ENCODE measurements at regions not wholly inside any gene's neighbourhood (a gene's known extent, or its start where the extent isn't known, plus 50 kb on each side); places are given as distances from the start of the nearest gene placed in this dataset.

DNA sequence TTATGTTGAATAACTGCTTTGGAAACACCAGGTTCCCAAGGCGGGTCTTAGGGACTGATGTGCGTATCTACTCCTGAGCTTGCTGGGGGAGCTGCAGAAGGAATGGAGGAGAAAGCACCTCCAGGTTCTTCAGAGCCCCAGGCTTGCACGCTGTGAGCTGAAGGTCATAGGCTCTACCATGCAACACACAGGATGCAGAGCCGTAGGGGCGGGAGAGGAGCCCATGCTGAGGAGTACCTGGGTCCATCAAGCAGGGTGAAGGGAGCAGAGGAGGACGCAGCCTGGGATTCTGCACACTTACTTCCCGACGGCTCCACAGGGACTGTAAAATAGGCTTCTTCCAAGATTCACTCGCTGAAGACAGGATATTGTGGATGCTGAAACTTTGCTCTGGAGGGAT is 426.5 kb upstream of the FRG1 start:
- Histone ChIP-seq H3K27ac (no peak overlapping the region), H3K4me1 (no peaks in the 10 kb centered on the region), H3K4me3 (no peak overlapping the region), H3K27me3 (no peaks in the 10 kb centered on the region), H3K9me3 (no peaks in the 10 kb centered on the region), H3K36me3 (no peaks in the 10 kb centered on the region)
- intact Hi-C loops (cut with DNase I; ENCODE audit: low total_unique reads) = no loop called here
- TF ChIP-seq, protein P1, sequence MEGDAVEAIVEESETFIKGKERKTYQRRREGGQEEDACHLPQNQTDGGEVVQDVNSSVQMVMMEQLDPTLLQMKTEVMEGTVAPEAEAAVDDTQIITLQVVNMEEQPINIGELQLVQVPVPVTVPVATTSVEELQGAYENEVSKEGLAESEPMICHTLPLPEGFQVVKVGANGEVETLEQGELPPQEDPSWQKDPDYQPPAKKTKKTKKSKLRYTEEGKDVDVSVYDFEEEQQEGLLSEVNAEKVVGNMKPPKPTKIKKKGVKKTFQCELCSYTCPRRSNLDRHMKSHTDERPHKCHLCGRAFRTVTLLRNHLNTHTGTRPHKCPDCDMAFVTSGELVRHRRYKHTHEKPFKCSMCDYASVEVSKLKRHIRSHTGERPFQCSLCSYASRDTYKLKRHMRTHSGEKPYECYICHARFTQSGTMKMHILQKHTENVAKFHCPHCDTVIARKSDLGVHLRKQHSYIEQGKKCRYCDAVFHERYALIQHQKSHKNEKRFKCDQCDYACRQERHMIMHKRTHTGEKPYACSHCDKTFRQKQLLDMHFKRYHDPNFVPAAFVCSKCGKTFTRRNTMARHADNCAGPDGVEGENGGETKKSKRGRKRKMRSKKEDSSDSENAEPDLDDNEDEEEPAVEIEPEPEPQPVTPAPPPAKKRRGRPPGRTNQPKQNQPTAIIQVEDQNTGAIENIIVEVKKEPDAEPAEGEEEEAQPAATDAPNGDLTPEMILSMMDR (IDR thresholded peaks at IDR 0.05) = no peak
- no peak for TF ChIP-seq POLR2A (IDR thresholded peaks at IDR 0.05)
- no peak for DNase-seq

DNA sequence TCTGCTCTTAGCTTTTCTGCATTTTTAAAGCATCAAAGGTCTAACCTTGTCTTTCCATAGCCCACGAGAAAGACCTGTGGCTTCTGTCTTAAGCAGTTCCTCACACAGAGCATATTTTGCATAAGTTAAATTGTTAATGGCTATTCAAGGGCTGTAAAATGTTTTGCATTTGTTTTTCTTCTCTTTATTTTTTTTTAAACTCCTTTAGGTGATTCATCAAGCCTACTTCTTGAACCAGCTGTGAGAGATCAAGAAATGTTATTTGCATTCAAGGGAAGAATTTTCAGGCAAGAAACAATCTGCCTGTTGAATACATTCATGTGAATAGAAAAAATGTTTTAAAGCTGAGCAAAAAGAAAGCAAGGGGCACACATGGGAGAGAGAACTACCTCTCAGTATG is 423.8 kb upstream of the FRG1 start:
- no peaks in the 10 kb centered on the region for H3K9me3 ChIP-seq
- H3K27me3 ChIP-seq = no peaks in the 10 kb centered on the region
- no peaks in the 10 kb centered on the region for H3K4me1 ChIP-seq
- H3K4me3 ChIP-seq = no peak overlapping the region
- intact Hi-C loops (cut with DNase I; ENCODE audit: low total_unique reads) = no loop called here
- TF ChIP-seq, protein P1 (IDR thresholded peaks at IDR 0.05) = no peak
- no peak for TF ChIP-seq POLR2A (IDR thresholded peaks at IDR 0.05)
- H3K36me3 ChIP-seq = no peaks in the 10 kb centered on the region
- H3K27ac ChIP-seq = no peak overlapping the region
- no peak for DNase-seq

DNA sequence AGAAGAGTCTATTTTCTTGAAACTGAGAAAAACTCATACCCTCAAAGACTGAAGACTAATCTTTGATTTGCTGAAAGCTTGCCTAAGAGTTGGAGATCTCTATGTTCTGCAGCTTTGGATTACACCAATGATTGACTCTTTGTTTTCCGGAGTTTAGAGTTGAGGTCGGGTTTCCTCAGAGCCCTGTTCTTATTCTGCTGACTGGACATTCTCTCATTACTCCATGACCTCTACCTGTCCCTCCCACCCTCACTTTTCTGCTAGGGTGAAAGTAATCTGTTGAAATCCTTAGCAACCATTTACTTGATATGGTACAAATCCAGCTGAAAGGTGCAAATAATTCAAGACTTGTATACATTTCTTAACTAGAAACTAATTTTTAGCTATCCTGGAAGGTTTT is 421.5 kb upstream of the FRG1 start:
- Histone ChIP-seq H3K36me3 (no peaks in the 10 kb centered on the region), H3K27me3 (no peaks in the 10 kb centered on the region), H3K4me1 (no peaks in the 10 kb centered on the region), H3K27ac (no peak overlapping the region), H3K4me3 (no peak overlapping the region), H3K9me3 (no peaks in the 10 kb centered on the region)
- intact Hi-C loops (cut with DNase I; ENCODE audit: low total_unique reads) = no loop called here
- no peak for TF ChIP-seq POLR2A (IDR thresholded peaks at IDR 0.05)
- TF ChIP-seq, protein P1 (IDR thresholded peaks at IDR 0.05) = no peak
- DNase-seq = no peak

DNA sequence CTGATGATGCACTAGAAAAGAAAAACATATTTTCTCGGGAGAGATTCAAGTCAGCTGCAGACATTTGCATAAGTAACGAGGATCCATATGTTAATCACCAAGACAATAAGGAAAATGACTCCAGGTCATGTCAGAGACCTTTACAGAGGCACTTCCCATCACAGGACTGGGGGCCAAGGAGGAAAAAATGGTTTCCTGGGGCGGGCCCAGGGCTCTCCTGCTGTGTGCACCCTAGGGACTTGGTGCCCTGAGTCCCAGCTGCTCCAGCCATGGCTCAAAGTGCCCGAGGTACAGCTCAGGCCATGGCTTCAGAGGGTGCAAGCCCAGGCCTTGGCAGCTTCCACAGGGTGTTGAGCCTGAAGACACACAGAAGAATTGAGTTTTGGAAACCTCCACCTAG is 415.4 kb upstream of the FRG1 start:
- Histone ChIP-seq H3K9me3 (no peaks in the 10 kb centered on the region), H3K27ac (no peak overlapping the region), H3K36me3 (no peaks in the 10 kb centered on the region), H3K27me3 (no peaks in the 10 kb centered on the region), H3K4me3 (no peak overlapping the region), H3K4me1 (no peaks in the 10 kb centered on the region)
- no peak for DNase-seq
- TF ChIP-seq, protein P1 (IDR thresholded peaks at IDR 0.05) = no peak
- no peak for TF ChIP-seq POLR2A (IDR thresholded peaks at IDR 0.05)
- intact Hi-C loops (cut with DNase I; ENCODE audit: low total_unique reads) = no loop called here

DNA sequence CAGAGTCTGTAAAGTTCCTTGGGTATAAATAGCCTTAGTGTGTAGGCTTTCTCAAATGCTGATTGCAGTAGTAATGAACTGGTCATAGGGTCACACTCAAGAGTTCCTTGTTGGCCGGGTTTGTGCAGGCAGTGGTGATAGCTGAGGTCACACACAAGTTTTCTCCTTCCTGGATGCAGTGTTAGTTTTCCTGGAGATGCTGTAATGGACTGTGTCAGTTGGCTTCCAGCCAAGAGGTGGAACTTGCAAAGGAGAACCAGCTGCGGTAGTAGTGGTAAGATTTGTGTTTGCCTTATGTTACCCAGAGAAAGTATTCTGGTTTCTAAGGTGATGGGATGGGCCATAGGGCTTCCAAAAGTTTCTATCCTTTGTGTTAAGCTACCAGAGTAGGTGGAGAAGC is 409.8 kb upstream of the FRG1 start:
- TF ChIP-seq, protein P1 (IDR thresholded peaks at IDR 0.05) = no peak
- TF ChIP-seq POLR2A (IDR thresholded peaks at IDR 0.05) = no peak
- Histone ChIP-seq H3K4me1 (no peaks in the 10 kb centered on the region), H3K27me3 (no peaks in the 10 kb centered on the region), H3K27ac (no peak overlapping the region), H3K4me3 (no peak overlapping the region), H3K36me3 (no peaks in the 10 kb centered on the region), H3K9me3 (peaks cover 0 to 5% of the 10 kb centered on the region in 2 donors)
- intact Hi-C loops (cut with DNase I; ENCODE audit: low total_unique reads) = no loop called here
- no peak for DNase-seq
